Nephron (organoid): ENCODE measurements at regions not wholly inside any gene's neighbourhood (a gene's known extent, or its start where the extent isn't known, plus 50 kb on each side); places are given as distances from the start of the nearest gene placed in this dataset.
A peak's percentile ranks its signal among the peaks of the same experiment; 100 is the strongest.

ENCODE experiments used
- H3K27ac Mint-ChIP-seq, 3 experiments: 2 replicates each; pipeline ENCODE4 v1.8.0; 2020; ENCODE audit warnings: mixed read lengths in 3 of 3, mild to moderate bottlenecking in 2 of 3, moderate library complexity in 1 of 3
- H3K27me3 Mint-ChIP-seq: 2 replicates; pipeline ENCODE4 v1.8.0; 2021; ENCODE audit warnings: low read depth, mild to moderate bottlenecking, moderate library complexity, mixed read lengths
- H3K36me3 Mint-ChIP-seq: 2 replicates; pipeline ENCODE4 v1.8.0; 2020; ENCODE audit warnings: low read depth, mixed read lengths
- H3K4me1 Mint-ChIP-seq: 2 replicates; pipeline ENCODE4 v1.8.0; 2020; ENCODE audit warnings: mixed read lengths
- H3K4me3 Mint-ChIP-seq, 3 experiments: 2 replicates each; pipeline ENCODE4 v1.8.0; 2020; ENCODE audit warnings: mild to moderate bottlenecking in 3 of 3, mixed read lengths in 3 of 3, moderate library complexity in 2 of 3
- H3K9me3 Mint-ChIP-seq: 2 replicates; pipeline ENCODE4 v1.8.0; 2020; ENCODE audit warnings: mixed read lengths
- TF ChIP-seq, protein P1 (sequence below), 3 experiments: fragments of 200-600 bp; sonication (generic); IDR thresholded peaks; one replicate each; pipeline ENCODE4 v1.5.0; 2021; ENCODE audit warnings: antibody characterized with exemption in 3 of 3; ENCODE audit not compliant: unreplicated experiment in 3 of 3

GRCh38 chr14:57068511-57068910 is 200.2 kb downstream of the EXOC5 start:
- no peaks in the 10 kb centered on the region for H3K36me3 Mint-ChIP-seq

DNA sequence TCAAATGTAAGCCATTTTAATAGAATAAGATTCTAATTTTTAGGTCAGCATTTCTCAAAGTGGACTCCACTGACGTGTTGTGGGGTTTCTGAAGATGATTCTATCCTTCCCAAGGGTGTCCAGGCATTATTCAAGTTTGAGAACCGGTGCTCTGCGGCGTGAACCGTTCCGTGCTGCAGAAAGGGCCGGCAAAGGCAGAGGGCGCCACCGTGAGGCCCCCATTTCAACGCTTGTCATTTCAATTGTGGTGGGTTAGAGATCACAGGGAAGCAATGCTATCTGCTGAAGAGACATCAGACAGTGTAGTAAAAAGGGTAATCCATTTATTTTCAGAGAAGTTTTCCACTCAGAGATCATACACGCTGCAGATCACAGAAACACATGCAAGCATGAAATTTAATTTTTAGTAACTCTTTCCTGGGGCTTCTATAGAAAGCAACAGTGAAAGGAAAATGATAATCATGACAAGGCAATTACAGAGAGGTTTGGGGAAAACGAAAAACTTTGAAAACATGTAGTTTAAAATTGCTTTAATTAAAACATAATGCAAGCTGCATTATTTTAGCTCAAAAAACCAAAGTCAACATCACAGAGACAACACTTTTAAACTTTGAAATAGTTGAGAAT is 201.7 kb downstream of the EXOC5 start:
- no peak overlapping the region for H3K4me3 Mint-ChIP-seq
- H3K9me3 Mint-ChIP-seq, result no peaks in the 10 kb centered on the region
- peaks cover 60% of the 10 kb centered on the region for H3K27me3 Mint-ChIP-seq
- no peak overlapping the region for H3K27ac Mint-ChIP-seq
- no peaks in the 10 kb centered on the region for H3K36me3 Mint-ChIP-seq
- TF ChIP-seq, protein P1, sequence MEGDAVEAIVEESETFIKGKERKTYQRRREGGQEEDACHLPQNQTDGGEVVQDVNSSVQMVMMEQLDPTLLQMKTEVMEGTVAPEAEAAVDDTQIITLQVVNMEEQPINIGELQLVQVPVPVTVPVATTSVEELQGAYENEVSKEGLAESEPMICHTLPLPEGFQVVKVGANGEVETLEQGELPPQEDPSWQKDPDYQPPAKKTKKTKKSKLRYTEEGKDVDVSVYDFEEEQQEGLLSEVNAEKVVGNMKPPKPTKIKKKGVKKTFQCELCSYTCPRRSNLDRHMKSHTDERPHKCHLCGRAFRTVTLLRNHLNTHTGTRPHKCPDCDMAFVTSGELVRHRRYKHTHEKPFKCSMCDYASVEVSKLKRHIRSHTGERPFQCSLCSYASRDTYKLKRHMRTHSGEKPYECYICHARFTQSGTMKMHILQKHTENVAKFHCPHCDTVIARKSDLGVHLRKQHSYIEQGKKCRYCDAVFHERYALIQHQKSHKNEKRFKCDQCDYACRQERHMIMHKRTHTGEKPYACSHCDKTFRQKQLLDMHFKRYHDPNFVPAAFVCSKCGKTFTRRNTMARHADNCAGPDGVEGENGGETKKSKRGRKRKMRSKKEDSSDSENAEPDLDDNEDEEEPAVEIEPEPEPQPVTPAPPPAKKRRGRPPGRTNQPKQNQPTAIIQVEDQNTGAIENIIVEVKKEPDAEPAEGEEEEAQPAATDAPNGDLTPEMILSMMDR (IDR thresholded peaks at IDR 0.05; ENCODE audit: unreplicated experiment in 3 of 3), result peak; percentile 54 to 71 (median 62)
- no peaks in the 10 kb centered on the region for H3K4me1 Mint-ChIP-seq

More at GRCh38 chr14:57068511-57068910, 200.2 kb downstream of the EXOC5 start:
- Mint-ChIP-seq H3K27me3 (peaks cover 48% of the 10 kb centered on the region), H3K9me3 (no peaks in the 10 kb centered on the region), H3K27ac (no peak overlapping the region), H3K4me3 (no peak overlapping the region), H3K4me1 (no peaks in the 10 kb centered on the region)
- TF ChIP-seq, protein P1 (IDR thresholded peaks at IDR 0.05; ENCODE audit: unreplicated experiment in 3 of 3), result no peak

- TF ChIP-seq, protein P1 (IDR thresholded peaks at IDR 0.05; ENCODE audit: unreplicated experiment in 3 of 3), result no peak
- Mint-ChIP-seq H3K4me1 (no peaks in the 10 kb centered on the region), H3K4me3 (no peak overlapping the region), H3K27ac (no peak overlapping the region), H3K36me3 (no peaks in the 10 kb centered on the region), H3K27me3 (peaks cover 60% of the 10 kb centered on the region), H3K9me3 (no peaks in the 10 kb centered on the region)
These were observed 202.2 kb downstream of the EXOC5 start for GRCh38 chr14:57066463-57066862.

GRCh38 chr14:57061009-57061711 is 207.5 kb downstream of the EXOC5 start:
- Mint-ChIP-seq H3K27ac (no peak overlapping the region), H3K4me3 (no peak overlapping the region), H3K4me1 (peaks cover 9% of the 10 kb centered on the region), H3K36me3 (no peaks in the 10 kb centered on the region), H3K9me3 (no peaks in the 10 kb centered on the region), H3K27me3 (peaks cover 29% of the 10 kb centered on the region)
- TF ChIP-seq, protein P1 (IDR thresholded peaks at IDR 0.05; ENCODE audit: unreplicated experiment in 3 of 3), result no peak

- Mint-ChIP-seq H3K4me3 (no peak overlapping the region), H3K36me3 (no peaks in the 10 kb centered on the region), H3K4me1 (peaks cover 9% of the 10 kb centered on the region), H3K27me3 (peaks cover 27% of the 10 kb centered on the region), H3K27ac (no peak overlapping the region), H3K9me3 (no peaks in the 10 kb centered on the region)
- TF ChIP-seq, protein P1 (IDR thresholded peaks at IDR 0.05; ENCODE audit: unreplicated experiment in 3 of 3), result no peak
These were observed 208.3 kb downstream of the EXOC5 start for GRCh38 chr14:57060276-57060955.
